ENCODE measurements at regions not wholly inside any gene's neighbourhood (a gene's known extent, or its start where the extent isn't known, plus 50 kb on each side); places are given as distances from the start of the nearest gene placed in this dataset.

- no peaks in the 10 kb centered on the region for H3K36me3 ChIP-seq (ENCODE audit: insufficient read depth, low read length)
- H3K4me3 ChIP-seq (ENCODE audit: low read length), result no peak overlapping the region
- WGBS, result 9% methylated on average over 4 of the region's 4 CpGs
- H3K27me3 ChIP-seq (ENCODE audit: insufficient read depth, low read length), result peaks cover 66% of the 10 kb centered on the region
- peaks cover 48% of the 10 kb centered on the region for H3K4me1 ChIP-seq (ENCODE audit: insufficient read depth, low read length)
- H3K27ac ChIP-seq (ENCODE audit: low read depth, low read length), result no peak overlapping the region
- no peaks in the 10 kb centered on the region for H3K9me3 ChIP-seq (ENCODE audit: insufficient read depth, low read depth, low read length)
- no peak overlapping the region for H3K9ac ChIP-seq (ENCODE audit: low read depth, low read length)
Observed at GRCh38 chr5:145158730-145159129, 676.4 kb downstream of the PRELID2 start.

- Histone ChIP-seq H3K27me3 (ENCODE audit: insufficient read depth, low read length) (peaks cover 65% of the 10 kb centered on the region), H3K9me3 (ENCODE audit: insufficient read depth, low read depth, low read length) (no peaks in the 10 kb centered on the region), H3K4me1 (ENCODE audit: insufficient read depth, low read length) (peaks cover 48% of the 10 kb centered on the region), H3K27ac (ENCODE audit: low read depth, low read length) (no peak overlapping the region), H3K36me3 (ENCODE audit: insufficient read depth, low read length) (no peaks in the 10 kb centered on the region), H3K9ac (ENCODE audit: low read depth, low read length) (no peak overlapping the region), H3K4me3 (ENCODE audit: low read length) (no peak overlapping the region)
Observed at GRCh38 chr5:145157841-145158240, 677.3 kb downstream of the PRELID2 start.

GRCh38 chr5:145141534-145141933 is 693.6 kb downstream of the PRELID2 start:
- WGBS, result 100% methylated on average over 1 of the region's 1 CpG
- Histone ChIP-seq H3K36me3 (ENCODE audit: insufficient read depth, low read length) (no peaks in the 10 kb centered on the region), H3K4me3 (ENCODE audit: low read length) (no peak overlapping the region), H3K9me3 (ENCODE audit: insufficient read depth, low read depth, low read length) (no peaks in the 10 kb centered on the region), H3K9ac (ENCODE audit: low read depth, low read length) (no peak overlapping the region), H3K27me3 (ENCODE audit: insufficient read depth, low read length) (no peaks in the 10 kb centered on the region), H3K4me1 (ENCODE audit: insufficient read depth, low read length) (peaks cover 6% of the 10 kb centered on the region; the same call in 1 of the 2 replicates), H3K27ac (ENCODE audit: low read depth, low read length) (no peak overlapping the region)

GRCh38 chr5:145130996-145131395 is 704.1 kb downstream of the PRELID2 start:
- no peaks in the 10 kb centered on the region for H3K9me3 ChIP-seq (ENCODE audit: insufficient read depth, low read depth, low read length)
- no peak overlapping the region for H3K9ac ChIP-seq (ENCODE audit: low read depth, low read length)
- peaks cover 17% of the 10 kb centered on the region for H3K4me1 ChIP-seq (ENCODE audit: insufficient read depth, low read length)
- WGBS, result 79% methylated on average over 3 of the region's 3 CpGs
- H3K36me3 ChIP-seq (ENCODE audit: insufficient read depth, low read length), result no peaks in the 10 kb centered on the region
- H3K27me3 ChIP-seq (ENCODE audit: insufficient read depth, low read length), result no peaks in the 10 kb centered on the region
- H3K4me3 ChIP-seq (ENCODE audit: low read length), result no peak overlapping the region
- no peak overlapping the region; the same call in 1 of the 2 replicates for H3K27ac ChIP-seq (ENCODE audit: low read depth, low read length)

GRCh38 chr5:145129797-145130196 is 705.3 kb downstream of the PRELID2 start:
- Histone ChIP-seq H3K9me3 (ENCODE audit: insufficient read depth, low read depth, low read length) (no peaks in the 10 kb centered on the region), H3K4me1 (ENCODE audit: insufficient read depth, low read length) (peaks cover 17% of the 10 kb centered on the region), H3K9ac (ENCODE audit: low read depth, low read length) (no peak overlapping the region), H3K36me3 (ENCODE audit: insufficient read depth, low read length) (no peaks in the 10 kb centered on the region), H3K27me3 (ENCODE audit: insufficient read depth, low read length) (no peaks in the 10 kb centered on the region), H3K27ac (ENCODE audit: low read depth, low read length) (no peak overlapping the region), H3K4me3 (ENCODE audit: low read length) (no peak overlapping the region)
- WGBS, result no CpG with 5 or more reads among the region's 5 CpGs

GRCh38 chr5:145124806-145125205 is 710.3 kb downstream of the PRELID2 start:
- Histone ChIP-seq H3K27ac (ENCODE audit: low read depth, low read length) (no peak overlapping the region), H3K9ac (ENCODE audit: low read depth, low read length) (no peak overlapping the region), H3K4me1 (ENCODE audit: insufficient read depth, low read length) (no peaks in the 10 kb centered on the region), H3K9me3 (ENCODE audit: insufficient read depth, low read depth, low read length) (no peaks in the 10 kb centered on the region), H3K27me3 (ENCODE audit: insufficient read depth, low read length) (no peaks in the 10 kb centered on the region), H3K36me3 (ENCODE audit: insufficient read depth, low read length) (no peaks in the 10 kb centered on the region), H3K4me3 (ENCODE audit: low read length) (no peak overlapping the region)
- WGBS, result 89% methylated on average over 3 of the region's 3 CpGs

- H3K27ac ChIP-seq (ENCODE audit: low read depth, low read length), result no peak overlapping the region
- H3K9me3 ChIP-seq (ENCODE audit: insufficient read depth, low read depth, low read length), result no peaks in the 10 kb centered on the region
- H3K27me3 ChIP-seq (ENCODE audit: insufficient read depth, low read length), result no peaks in the 10 kb centered on the region
- H3K36me3 ChIP-seq (ENCODE audit: insufficient read depth, low read length), result no peaks in the 10 kb centered on the region
- no peak overlapping the region for H3K9ac ChIP-seq (ENCODE audit: low read depth, low read length)
- WGBS, result 100% methylated on average over 2 of the region's 2 CpGs
- H3K4me1 ChIP-seq (ENCODE audit: insufficient read depth, low read length), result no peaks in the 10 kb centered on the region
- no peak overlapping the region for H3K4me3 ChIP-seq (ENCODE audit: low read length)
Observed at GRCh38 chr5:145118611-145119010, 716.5 kb downstream of the PRELID2 start.

GRCh38 chr5:145118127-145118526 is 717.0 kb downstream of the PRELID2 start:
- H3K9ac ChIP-seq (ENCODE audit: low read depth, low read length), result no peak overlapping the region
- H3K4me3 ChIP-seq (ENCODE audit: low read length), result no peak overlapping the region
- peaks cover 4% of the 10 kb centered on the region; the same call in 1 of the 2 replicates for H3K4me1 ChIP-seq (ENCODE audit: insufficient read depth, low read length)
- H3K36me3 ChIP-seq (ENCODE audit: insufficient read depth, low read length), result no peaks in the 10 kb centered on the region
- no peaks in the 10 kb centered on the region for H3K27me3 ChIP-seq (ENCODE audit: insufficient read depth, low read length)
- H3K9me3 ChIP-seq (ENCODE audit: insufficient read depth, low read depth, low read length), result no peaks in the 10 kb centered on the region
- WGBS, result 100% methylated on average over 1 of the region's 1 CpG
- H3K27ac ChIP-seq (ENCODE audit: low read depth, low read length), result no peak overlapping the region

GRCh38 chr5:145117285-145117684 is 717.9 kb downstream of the PRELID2 start:
- 93% methylated on average over 4 of the region's 4 CpGs for WGBS
- Histone ChIP-seq H3K9ac (ENCODE audit: low read depth, low read length) (no peak overlapping the region), H3K27me3 (ENCODE audit: insufficient read depth, low read length) (no peaks in the 10 kb centered on the region), H3K4me3 (ENCODE audit: low read length) (no peak overlapping the region), H3K4me1 (ENCODE audit: insufficient read depth, low read length) (peaks cover 12% of the 10 kb centered on the region; the same call in 1 of the 2 replicates), H3K27ac (ENCODE audit: low read depth, low read length) (no peak overlapping the region), H3K9me3 (ENCODE audit: insufficient read depth, low read depth, low read length) (no peaks in the 10 kb centered on the region), H3K36me3 (ENCODE audit: insufficient read depth, low read length) (no peaks in the 10 kb centered on the region)

GRCh38 chr5:145111420-145111819 is 723.7 kb downstream of the PRELID2 start:
- Histone ChIP-seq H3K27me3 (ENCODE audit: insufficient read depth, low read length) (no peaks in the 10 kb centered on the region), H3K9me3 (ENCODE audit: insufficient read depth, low read depth, low read length) (no peaks in the 10 kb centered on the region), H3K4me1 (ENCODE audit: insufficient read depth, low read length) (peaks cover 15% of the 10 kb centered on the region; the same call in 1 of the 2 replicates), H3K27ac (ENCODE audit: low read depth, low read length) (no peak overlapping the region), H3K36me3 (ENCODE audit: insufficient read depth, low read length) (no peaks in the 10 kb centered on the region), H3K9ac (ENCODE audit: low read depth, low read length) (no peak overlapping the region), H3K4me3 (ENCODE audit: low read length) (no peak overlapping the region)
- 72% methylated on average over 2 of the region's 3 CpGs for WGBS

GRCh38 chr5:145110834-145111233 is 724.3 kb downstream of the PRELID2 start:
- Histone ChIP-seq H3K9me3 (ENCODE audit: insufficient read depth, low read depth, low read length) (no peaks in the 10 kb centered on the region), H3K4me3 (ENCODE audit: low read length) (no peak overlapping the region), H3K27ac (ENCODE audit: low read depth, low read length) (no peak overlapping the region), H3K27me3 (ENCODE audit: insufficient read depth, low read length) (no peaks in the 10 kb centered on the region), H3K36me3 (ENCODE audit: insufficient read depth, low read length) (no peaks in the 10 kb centered on the region), H3K9ac (ENCODE audit: low read depth, low read length) (no peak overlapping the region), H3K4me1 (ENCODE audit: insufficient read depth, low read length) (peaks cover 15% of the 10 kb centered on the region; the same call in 1 of the 2 replicates)

GRCh38 chr5:145110181-145110580 is 725.0 kb downstream of the PRELID2 start:
- WGBS, result 93% methylated on average over 4 of the region's 5 CpGs
- Histone ChIP-seq H3K9ac (ENCODE audit: low read depth, low read length) (no peak overlapping the region), H3K27ac (ENCODE audit: low read depth, low read length) (no peak overlapping the region), H3K4me1 (ENCODE audit: insufficient read depth, low read length) (peaks cover 15% of the 10 kb centered on the region; the same call in 1 of the 2 replicates), H3K27me3 (ENCODE audit: insufficient read depth, low read length) (no peaks in the 10 kb centered on the region), H3K36me3 (ENCODE audit: insufficient read depth, low read length) (no peaks in the 10 kb centered on the region), H3K9me3 (ENCODE audit: insufficient read depth, low read depth, low read length) (no peaks in the 10 kb centered on the region), H3K4me3 (ENCODE audit: low read length) (no peak overlapping the region)

All from HUES64 (cell line).